NCI-H446 treated with DMSO at 0.1 percent for 48 hours (cell line): ENCODE measurements at regions not wholly inside any gene's neighbourhood (a gene's known extent, or its start where the extent isn't known, plus 50 kb on each side); places are given as distances from the start of the nearest gene placed in this dataset.

Experiments used
- DNase-seq: peaks from one replicate; lab custom pipeline; 2025; lab: John Stamatoyannopoulos, UW

DNA sequence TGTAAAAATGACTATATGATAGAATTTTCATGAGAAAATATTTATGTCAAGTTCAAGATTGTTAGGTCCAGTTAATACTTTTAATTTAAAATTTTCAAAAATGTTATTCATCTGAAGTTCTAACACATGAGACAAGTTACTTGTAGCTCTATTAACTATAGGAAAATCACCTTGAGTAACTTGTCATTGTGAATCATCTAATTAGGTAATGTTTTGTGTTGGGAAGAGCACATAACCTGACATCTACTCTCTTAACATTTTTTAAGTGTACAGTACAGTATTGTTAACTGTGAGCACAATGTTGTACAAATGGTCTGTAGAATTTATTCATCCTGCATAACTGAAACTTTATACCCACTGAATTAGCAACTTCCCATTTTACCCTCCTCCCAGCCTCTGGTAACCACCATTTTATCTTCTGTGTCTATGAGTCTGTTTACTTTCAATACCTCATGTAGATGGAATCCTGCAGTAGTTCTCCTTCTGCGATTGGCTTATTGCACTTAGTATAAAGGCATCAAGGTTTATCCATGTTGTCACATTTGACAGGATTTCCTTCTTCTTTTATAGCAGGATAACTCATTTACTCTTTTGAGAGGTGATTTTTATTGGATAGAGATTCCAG, 54.6 kb downstream of the ARL4A start:
- no peak for DNase-seq

DNA sequence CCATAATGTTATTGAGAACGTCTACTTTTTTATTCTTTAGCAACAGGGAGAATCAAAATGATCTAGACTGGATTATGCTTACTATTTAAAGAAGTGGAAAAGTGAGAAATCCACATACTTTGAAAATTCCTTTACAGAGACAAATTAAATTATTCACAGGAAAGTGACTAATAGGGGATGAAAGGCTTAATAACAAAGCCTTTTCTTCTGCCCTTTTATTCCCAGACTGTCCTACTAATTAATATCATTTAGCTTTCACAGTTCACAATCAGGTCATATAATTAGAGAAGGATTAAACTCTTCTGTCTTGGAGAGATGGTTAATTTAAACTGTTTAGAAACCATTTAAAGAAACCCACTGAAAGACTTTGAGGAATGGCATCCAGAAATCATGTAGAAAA, 58.8 kb downstream of the ARL4A start:
- no peak for DNase-seq

DNA sequence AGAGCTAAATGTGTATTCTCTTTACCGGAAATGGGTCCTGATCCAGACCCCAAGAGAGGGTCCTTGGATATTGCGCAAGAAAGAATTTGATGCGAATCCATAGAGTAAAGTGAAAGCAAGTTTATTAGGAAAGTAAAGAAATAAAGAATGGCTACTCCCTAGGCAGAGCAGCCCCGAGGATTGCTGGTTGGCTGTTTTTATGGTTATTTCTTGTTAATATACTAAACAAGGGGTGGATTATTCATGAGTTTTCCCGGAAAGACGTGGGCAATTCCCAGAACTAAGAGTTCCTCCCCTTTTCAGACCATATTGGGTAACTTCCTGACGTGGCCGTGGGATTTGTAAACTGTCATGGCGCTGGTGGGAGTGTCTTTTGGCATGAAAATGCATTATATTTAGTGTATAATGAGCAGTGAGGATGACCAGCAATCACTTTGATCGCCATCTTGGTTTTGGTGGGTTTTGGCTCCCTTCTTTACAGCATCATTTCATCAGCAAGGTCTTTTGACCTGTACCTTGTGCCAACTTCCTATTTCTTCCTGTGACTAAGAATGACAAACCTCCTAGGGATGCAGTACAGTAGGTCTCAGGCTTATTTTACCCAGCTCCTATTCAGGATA, 60.4 kb downstream of the ARL4A start:
- DNase-seq: no peak

DNA sequence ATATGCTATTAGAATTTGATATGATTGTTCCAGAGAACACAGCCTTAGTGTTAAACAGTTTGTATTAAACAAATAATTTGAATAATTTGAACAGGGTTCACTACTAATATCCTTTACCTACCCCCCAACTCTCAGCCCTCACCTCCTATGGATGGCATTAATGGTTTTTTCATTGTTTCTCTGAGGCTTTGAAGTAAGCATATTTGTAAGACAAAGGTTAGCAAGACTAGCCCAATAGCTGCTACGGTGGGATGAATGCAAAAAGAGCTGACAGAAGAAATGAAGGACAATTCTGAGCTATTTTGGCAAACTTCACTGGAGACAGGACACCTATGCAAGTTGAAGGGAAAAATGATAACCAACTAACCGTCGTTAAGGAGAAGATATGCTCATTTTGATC, 61.6 kb downstream of the ARL4A start:
- no peak for DNase-seq

DNA sequence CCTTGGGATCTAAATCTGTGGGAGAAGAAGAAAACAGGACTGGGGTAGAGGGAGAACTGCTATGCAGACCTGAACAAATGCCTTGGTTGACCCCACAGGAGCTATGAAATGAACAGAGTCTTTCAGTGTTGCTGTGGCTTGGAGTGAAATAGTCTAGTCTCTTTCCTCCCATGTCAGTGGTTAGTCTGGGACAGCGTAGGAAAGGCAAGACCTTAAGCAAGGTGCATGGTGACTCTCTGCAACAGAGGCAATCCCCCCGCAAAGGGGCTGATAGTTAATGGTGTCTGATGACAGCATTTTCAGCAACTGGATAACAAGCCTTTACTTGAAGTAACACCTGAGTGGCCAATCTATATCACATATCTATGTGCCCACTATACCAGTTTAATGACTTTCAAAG, 62.3 kb downstream of the ARL4A start:
- DNase-seq: no peak

DNA sequence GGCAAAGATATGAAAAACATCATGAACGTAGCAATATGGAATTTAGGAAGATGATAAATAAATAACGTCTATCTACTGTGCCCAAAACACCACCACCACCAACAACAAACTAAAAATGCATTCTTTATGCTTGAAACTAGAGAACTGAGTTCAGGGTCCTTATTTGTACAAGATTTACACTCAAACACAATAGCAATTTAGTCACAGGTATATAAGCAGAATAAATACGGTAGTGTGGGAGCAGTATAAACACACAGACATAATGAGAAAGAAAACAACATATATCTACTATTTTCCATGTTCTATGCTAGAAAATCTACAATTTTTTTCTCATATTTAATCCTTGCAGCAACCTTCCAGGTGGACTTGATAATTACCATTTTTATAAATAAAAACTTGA, 64.3 kb downstream of the ARL4A start:
- no peak for DNase-seq

DNA sequence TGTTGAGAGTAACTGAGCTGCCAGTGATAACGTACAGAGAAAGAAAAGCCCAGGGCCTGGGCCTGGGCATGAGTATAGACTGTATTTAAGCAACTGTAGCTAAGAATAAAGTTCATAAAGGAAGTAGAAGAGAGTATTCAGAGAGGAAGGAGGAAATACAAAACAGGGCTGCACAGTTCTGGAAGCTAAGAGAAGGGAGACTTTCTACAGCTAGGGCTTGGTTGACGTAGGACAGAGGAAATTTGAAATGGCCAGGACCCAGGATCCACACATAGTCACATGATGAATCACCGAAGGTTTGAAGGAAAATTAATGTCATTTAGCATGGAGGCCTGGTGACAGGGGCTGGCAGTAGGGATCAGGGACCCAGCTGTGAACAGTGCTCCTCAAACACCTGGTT, 66.7 kb downstream of the ARL4A start:
- no peak for DNase-seq

DNA sequence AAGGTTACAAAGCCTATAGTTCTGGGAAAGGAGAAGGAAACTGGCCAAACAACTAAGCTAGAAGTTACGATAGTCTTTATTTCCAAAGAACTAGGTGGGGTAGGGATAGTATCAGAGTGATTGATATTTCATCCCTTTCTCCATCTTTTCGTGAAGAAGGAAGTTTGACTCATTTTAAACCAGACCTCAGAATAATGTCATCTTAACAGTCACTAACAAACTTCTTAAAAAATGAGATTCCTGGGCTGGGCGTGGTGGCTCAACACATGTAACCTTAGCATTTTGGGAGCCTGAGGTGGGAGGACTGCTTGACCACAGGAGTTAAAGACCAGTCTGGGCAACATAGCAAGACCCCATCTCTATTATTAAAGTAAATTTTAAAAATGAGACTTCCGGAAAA, 69.4 kb downstream of the ARL4A start:
- no peak for DNase-seq

DNA sequence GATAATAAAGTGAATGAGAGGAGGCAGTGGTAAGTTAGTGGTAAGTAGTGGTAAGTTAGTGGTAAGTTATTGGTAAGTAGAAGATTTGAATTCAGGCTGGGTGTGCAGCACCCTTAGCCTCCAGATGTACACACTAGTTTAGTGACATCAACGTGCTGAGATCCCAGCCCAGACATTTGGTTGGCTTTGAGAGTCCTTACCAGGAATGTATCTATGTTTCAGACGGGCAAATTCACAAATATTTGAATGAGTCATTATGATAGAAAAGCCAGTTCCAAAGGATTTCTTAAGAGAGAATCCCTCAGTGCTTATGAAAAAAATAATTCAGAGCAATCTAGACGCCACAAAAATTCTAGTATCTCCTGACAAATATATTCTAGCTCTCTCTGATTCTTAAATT, 70.0 kb downstream of the ARL4A start:
- DNase-seq: no peak

DNA sequence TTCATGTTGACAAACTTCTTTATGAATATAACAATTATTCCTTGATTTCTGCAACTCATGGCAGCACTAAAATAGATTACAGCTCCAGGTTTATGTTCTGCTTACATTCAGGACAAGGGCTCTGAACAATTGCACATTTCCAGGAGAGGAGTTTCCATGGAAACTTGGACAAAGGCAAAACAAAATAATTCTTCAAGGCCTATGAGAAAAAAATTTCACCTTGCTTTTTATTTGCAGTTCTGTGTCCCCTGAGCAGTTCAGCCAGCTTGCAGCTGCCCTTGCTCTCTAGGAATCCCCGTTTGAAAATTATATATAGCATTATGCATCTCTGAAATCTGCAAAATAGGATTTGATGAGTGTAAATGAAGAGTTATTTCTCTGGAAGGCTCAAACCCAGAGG, 71.7 kb downstream of the ARL4A start:
- no peak for DNase-seq

DNA sequence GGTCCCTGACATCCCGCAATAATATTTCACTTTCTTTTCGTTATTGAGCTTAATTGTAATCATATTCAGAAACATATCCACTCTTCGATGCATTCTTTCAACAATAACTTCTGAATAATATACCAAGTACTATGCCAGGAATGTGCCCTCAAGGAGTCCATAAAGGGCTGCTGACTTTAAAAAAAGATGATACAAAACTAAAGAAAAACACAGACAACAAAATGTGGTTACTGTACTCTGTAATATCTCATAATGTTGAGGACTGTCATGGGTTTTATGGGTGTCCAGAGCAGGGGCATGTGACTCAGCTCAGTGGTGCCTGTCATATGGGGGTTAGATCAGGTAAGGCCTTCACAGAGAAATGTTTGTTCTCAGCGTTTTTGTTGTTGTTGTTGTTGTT, 73.7 kb downstream of the ARL4A start:
- DNase-seq: no peak

DNA sequence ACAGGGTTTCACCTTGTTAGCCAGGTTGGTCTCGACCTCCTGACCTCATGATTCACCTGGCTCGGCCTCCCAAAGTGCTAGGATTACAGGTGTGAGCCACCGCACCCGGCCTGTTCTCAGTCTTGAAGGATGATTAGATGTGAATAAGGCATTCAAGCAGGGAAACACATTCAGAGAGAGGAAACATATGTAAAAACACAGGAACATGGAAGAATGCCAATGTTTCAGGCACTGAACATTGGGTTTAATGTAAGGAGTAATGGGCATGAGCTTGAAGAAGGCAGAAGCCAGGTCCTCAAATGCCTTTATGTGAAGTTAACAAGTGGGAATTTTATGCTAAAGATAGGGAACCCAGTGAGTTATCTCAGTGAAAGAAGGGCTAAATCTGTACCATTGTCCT, 74.3 kb downstream of the ARL4A start:
- no peak for DNase-seq

DNA sequence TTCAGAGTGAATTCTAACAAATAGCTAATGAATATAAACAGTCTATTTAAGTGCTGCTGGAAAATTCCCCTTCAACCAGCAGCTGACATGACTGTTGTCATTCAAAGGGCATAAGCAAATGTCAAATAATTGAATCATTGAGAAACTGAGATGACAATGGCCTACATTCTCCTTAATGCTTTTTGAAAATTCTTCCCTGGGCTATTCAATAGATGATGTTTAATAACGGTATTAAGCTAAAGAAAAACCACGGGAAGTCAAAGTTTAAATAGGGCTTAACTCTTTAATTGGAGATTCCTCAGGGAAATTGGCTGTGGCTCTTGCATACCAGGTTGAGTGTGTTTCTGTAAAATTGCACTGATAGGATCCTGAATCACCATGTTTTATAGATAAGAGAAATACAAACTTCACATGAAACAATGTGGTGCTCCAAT, 77.0 kb downstream of the ARL4A start:
- no peak for DNase-seq

DNA sequence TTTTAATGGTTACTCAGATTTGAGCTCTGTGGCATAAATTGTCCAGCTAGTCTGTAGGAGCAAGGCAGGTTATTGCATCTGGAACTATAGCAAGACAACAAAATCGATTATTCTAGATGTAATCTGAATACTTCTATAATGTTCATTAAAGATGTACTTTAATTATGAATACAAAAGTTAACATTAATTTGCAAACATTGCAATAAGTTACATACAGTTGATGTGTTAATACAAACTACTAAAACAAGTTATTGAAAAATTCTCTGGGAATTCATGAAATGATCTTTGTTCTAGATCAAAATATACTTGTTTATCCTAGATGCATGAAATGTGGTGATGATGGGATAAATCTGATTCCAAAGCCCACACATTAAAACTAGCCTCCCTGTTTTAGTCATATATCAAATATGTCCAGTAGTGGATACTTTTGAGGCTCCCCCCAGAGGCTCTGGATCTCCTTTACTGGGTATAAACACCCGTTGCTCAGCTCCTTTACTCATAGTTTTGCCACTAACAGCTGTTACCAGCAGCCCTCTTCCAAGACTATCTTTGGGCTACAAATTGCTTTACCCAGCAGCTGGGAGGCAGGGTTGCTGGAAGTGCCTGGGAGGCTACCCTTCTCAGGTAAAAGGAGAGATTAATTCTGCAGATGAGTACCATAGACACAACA, 78.1 kb downstream of the ARL4A start:
- DNase-seq: no peak

DNA sequence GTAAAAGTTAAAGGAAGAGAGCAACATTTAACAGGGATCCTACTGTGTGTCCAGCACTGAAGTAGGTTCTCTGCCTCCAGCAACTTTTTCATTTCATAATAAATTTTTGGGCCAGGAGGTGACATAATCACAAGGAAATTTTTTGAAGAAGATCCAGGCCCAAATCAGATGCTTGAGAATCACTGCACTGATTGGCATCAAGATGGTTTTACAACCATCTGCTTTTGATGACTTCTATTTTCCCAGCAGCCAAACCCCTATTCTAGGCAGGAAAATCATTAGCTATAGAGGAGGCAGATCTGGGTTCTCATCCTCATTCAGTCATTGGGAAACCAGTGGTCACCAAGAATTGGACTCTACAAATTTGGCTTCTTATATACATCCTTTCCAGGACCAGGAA, 79.0 kb downstream of the ARL4A start:
- DNase-seq: no peak

DNA sequence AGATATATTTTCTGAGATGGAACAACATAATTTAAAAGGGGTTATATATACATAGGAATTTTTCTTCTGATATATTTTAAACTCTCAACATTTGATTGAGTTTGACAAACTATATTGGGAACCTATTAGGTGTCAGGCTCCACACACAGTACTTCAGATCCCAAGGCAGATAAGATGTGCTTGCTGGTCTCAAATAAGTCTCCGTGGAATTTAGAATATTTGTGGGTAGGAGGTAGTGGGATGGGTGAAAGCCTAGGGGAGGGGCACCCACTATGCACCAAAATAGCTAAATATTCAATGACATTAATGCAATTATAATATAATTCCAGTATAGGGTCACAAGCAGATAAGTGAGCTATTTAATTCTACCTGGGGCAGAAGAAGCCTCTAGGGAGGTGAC, 81.5 kb downstream of the ARL4A start:
- DNase-seq: no peak

DNA sequence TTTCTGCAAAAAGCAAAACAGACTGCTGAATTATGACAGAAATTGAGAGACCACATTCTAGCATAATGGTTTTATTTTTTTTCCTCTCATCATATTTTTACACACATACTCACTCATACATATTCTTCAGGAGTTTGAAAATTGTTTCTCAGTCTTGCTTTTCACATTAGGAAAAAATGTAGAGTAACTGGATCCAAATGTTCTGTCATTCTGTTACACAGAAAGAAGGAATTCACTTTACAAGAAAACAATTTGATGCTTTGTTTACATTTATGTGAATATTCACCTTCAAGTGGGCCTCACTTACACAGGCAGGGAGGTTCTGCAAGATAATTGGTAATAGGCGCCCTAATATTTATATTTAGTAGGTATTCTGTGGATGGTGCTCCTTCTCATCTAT, 82.0 kb downstream of the ARL4A start:
- no peak for DNase-seq

DNA sequence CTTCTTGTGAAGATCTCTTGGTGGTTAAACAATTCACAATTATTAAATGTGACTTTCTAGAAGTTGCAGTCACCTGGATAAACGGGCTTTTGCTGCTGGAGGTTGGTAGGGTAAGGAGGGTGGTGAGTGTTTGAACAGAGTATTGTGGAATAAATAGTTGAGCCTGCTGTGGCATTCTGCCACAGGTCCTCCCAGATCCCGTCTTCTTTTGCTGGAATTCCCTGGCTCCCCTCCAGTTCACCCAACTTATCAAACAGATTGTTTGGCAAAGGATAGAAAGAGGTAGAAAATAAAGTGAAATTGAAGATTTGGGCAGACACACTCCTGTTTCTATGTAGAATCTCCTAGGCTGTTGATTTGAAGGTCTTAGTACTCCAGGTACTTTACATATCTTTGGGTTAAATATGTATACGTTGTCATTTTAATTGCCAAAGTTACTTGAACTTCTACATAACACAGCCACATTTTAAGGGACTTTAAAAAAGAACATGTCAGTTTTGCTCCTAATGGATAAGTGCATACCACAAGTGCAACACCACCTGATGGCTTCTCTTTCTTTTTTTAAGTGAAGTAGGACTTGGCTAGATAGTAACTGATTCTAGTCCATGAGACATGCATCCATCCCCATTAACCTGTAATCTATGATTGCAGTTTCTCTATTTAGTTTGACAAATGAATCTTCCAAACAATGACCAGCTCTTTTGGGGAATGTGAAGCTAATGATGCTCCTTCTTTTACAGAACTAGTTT, 83.0 kb downstream of the ARL4A start:
- DNase-seq: peak; percentile 65

DNA sequence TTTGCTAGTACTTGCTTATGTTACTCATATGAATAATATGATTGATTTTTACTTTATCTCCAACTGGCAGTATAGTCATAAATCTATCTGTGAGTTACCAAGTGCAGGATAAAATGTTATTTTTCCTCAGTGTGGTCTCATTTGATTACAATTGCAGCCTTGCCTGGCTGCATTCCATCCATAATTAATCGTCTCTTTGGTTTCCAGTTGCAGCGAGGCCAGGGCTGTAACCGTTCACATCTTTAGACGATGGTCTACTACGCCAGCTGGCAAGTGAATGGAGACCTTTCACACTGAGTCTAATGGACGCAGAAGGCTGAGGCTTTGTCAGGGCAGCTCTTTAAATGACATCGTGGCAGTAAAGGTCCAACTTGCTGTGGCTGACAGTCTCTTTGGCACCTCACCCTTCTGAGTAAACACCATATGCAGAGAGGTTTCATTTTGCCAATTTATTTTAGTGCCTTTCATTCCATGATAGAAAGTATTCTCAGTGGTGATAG, 84.0 kb downstream of the ARL4A start:
- peak; percentile 97 for DNase-seq

DNA sequence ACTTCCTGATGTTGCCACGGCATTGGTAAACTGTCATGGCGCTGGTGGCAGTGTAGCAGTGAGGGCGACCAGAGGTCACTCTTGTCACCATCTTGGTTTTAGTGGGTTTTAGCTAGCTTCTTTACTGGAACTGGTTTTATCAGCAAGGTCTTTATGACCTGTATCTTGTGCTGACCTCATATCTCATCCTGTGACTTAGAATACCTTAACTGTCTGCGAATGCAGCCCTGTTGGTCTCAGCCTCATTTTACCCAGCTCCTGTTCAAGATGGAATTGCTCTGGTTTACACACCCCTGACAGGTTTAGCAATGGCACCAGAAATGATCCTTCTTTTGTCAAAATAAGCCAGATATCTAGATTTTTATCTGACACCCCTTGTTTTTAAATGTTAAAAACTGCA, 85.3 kb downstream of the ARL4A start:
- DNase-seq: no peak

DNA sequence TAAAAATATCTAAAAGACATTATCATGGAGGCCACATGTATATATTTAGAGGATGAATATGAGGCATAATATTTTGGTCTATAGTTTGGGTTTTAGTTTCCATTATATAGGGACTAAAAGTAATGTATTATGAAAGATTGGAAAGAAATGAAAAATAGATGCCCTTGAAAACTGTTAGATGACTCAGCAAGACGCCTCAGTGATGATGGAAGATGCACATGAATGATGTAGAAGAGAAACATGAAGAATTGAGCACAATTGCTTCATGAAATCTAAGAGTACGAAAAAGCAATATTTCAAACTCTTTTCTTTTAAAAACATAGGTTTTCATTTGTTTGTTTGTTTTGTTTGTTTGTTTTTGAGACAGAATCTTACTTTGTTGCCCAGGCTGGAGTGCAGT, 89.8 kb downstream of the ARL4A start:
- DNase-seq: no peak

DNA sequence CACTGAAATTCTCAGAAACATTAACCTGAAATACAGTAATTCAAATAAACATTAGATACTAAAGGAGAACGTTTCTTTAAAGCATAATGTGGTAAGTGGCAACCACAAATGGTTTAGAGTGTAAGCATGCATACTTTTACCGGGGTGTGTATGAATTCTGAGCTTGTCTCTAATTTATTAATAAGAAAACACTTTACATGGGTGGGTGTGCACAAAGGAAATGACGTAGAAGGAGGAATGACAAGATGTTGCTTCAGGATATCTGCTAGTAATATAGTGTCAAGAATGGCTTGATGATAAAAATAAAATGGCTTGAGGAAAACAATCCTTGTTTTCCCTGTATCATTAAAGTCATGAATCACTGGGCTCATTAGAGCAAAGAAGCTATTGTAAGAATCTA, 92.5 kb downstream of the ARL4A start:
- DNase-seq: no peak
